GM10266 (cell line): ENCODE measurements at regions not wholly inside any gene's neighbourhood (a gene's known extent, or its start where the extent isn't known, plus 50 kb on each side); places are given as distances from the start of the nearest gene placed in this dataset.
A peak's percentile ranks its signal among the peaks of the same experiment; 100 is the strongest.

Source experiments
- DNase-seq: peaks from one replicate; pipeline ENCODE4 v3.0.0; 2012; ENCODE audit errors: extremely low spot score
- TF ChIP-seq, protein P1 (sequence below): IDR thresholded peaks from 2 replicates; pipeline ENCODE4 v1.5.1; 2012; ENCODE audit warnings: mild to moderate bottlenecking, low read depth; ENCODE audit not compliant: control insufficient read depth, insufficient read depth; ENCODE audit errors: missing control alignments

DNA sequence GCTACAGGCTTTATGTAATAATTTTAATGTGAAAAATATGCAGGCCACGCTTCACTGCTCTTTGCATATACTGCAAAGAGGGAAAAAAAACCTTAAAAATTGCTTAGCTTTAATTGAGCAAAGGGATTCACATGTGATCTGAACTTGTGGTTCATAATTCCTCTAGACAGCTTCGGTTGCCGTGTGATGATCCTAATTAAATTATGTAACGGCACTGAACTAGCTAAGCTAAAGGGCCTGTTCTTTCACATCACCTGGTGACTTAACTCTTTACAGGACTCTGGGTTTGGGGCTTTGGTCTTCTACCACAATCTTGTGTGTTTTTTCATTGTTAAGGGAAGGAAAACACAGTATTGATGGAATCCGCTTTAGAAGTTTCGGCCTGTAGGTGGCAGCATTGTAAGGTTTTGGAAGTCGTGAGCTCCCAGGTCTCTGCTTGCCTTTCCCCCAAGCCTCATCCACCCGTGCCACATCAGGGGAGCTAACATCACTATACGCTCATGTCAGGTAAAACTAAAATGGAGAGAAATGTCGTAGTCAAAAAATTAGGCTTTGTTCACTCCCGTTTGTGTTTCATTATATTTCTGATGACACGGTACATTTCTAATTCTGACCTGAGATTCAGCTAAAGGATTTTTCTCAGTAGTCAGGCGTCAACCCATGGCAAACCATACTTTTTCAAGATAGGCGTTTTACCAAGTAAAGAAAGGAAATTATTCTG is 205.6 kb upstream of the DPH6 start:
- TF ChIP-seq, protein P1, sequence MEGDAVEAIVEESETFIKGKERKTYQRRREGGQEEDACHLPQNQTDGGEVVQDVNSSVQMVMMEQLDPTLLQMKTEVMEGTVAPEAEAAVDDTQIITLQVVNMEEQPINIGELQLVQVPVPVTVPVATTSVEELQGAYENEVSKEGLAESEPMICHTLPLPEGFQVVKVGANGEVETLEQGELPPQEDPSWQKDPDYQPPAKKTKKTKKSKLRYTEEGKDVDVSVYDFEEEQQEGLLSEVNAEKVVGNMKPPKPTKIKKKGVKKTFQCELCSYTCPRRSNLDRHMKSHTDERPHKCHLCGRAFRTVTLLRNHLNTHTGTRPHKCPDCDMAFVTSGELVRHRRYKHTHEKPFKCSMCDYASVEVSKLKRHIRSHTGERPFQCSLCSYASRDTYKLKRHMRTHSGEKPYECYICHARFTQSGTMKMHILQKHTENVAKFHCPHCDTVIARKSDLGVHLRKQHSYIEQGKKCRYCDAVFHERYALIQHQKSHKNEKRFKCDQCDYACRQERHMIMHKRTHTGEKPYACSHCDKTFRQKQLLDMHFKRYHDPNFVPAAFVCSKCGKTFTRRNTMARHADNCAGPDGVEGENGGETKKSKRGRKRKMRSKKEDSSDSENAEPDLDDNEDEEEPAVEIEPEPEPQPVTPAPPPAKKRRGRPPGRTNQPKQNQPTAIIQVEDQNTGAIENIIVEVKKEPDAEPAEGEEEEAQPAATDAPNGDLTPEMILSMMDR, result peak; percentile 71
- DNase-seq, result peak; percentile 33

DNA sequence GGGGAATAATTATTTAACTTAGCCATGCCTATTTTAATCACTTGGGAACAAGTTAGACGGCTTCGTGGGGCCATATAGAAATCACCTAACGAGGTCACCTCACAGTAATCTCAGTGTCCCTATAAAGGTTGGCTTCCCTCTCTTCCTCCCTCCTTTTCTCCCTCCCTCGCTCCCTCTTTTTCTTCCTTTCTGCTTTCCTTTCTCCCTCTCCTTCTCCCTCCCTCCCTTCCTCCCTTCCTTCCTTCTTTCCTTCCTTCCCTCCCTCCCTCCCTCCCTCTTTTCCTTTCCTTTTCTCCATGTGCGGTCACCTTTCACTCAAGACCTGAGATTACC is 206.1 kb upstream of the DPH6 start:
- no peak for DNase-seq
- TF ChIP-seq, protein P1, result no peak

DNA sequence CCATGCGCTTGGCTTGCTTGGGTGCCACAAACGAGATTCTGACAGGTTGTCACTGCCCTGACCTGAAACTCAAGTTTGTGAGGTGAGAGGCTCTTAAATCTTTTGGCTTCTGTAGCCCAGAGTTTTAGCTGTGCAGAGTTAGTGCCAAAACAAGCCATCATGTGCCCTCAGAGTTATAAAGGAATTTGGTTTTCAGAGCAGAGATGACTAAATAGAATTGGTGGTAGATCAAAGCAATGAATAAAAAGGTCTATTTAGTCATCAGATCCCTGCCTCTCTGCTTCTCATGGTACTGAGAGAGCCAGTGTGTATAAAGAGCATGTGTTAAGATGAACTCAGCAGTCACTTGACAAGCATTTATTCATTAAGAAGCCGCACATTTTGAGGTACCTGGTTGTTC is 207.5 kb upstream of the DPH6 start:
- no peak for DNase-seq
- TF ChIP-seq, protein P1, result no peak

DNA sequence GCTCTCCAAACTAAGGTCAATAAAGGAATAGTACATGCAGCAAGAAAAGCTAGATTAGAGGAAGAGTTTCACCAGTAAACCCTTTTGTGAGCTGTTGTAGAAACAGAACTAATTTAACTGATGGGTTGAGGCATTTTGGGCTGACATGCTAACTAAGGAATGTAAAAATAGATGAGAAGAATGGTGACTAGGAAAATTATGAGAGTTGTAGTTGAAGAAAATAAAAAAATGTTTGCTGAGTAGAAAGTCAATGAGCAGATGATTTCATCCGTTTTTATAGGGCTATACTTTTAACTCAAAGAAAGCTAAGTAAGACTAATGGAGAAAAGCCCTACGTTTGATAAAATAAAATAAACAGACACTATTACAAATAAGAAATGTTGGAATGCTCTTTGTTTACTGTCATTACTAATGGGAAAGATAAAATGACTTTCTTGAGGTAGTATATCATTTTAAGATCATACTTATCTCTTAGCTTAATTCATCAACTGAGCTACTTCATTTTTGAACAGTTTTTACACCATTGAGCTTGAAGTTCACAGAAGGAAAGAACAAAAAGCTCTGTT is 209.4 kb upstream of the DPH6 start:
- DNase-seq, result no peak
- TF ChIP-seq, protein P1, result no peak

DNA sequence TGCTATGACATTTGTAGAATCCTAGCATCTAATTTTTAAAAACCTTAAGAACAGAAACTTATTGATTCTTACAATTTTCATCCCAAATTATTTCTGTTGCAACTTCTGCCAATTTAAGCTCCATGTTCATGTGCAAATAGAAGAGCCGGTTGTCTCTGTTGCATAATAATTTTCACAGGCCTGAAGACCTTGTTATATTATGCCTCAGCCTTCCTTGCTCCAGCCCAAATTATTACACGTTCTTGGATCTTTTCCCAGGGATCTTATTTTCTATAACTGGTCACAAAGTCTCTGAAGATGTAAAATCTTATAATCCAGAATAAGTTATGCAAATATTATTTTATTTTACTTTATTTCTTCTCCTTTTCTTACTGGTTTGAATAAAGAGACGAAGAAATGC is 210.7 kb upstream of the DPH6 start:
- TF ChIP-seq, protein P1, result no peak
- no peak for DNase-seq

DNA sequence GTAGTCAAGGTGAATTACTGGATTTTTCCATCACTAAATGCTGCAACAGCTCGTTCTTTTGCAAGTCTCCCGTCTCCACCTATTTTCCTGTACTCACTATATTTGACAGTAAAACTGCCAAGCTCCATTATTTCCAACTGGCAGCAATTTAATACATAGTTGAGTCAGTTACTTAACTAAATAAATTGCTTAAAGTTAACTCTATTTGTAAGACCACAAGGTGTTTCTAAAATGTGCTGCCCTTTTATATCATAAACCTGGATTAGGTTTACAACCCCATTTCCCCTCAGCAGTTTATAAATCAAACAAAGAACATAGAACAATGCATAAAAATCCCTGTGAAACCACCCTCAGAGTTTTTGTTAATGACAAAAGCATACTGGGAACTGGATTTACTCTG is 211.4 kb upstream of the DPH6 start:
- no peak for DNase-seq
- TF ChIP-seq, protein P1, result no peak

DNA sequence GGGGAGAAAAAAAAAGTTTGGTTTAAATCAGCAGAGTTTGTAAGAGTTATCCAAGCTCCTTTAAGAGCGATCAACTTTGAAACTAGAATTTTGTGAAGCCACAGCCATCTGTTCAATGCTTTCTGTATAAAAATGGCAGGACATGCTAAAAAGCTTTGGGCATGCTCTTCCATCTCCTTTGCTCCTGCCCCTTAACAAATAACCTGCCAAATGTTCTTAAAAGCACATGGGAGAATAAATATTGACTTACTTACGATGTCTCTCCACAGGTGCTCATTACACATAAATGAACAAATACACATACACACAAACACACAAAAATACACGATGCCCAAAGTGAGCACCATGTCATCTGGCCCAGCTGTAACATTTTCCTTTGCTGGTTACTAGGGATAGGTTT is 211.8 kb upstream of the DPH6 start:
- TF ChIP-seq, protein P1, result no peak
- no peak for DNase-seq
